GM19397 (cell line): ENCODE measurements at regions not wholly inside any gene's neighbourhood (a gene's known extent, or its start where the extent isn't known, plus 50 kb on each side); places are given as distances from the start of the nearest gene placed in this dataset.

Source experiments
- ATAC-seq: cut with Tn5 transposase; IDR thresholded peaks from one replicate; pipeline ENCODE4 v1.9.1; 2021; ENCODE audit warnings: mild to moderate bottlenecking, moderate library complexity; ENCODE audit not compliant: unreplicated experiment

DNA sequence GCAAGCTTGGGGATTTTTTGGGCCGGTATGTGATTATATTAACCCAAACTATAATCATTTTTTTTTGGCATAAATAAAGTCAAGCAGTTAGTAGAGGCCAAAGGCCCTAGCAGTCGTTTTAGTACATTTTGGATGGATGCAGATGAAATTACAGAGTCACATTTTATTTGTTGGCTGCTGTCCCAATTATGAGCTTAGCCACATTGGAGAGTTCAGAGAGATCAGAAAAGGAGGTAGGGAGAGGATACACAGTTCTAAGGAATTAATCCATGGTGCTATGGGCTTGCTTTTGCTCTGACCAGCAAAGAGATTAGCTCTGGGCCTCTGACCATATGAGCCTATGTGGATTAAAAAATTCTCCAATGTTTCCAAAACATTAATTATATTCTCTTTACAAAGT is 395.1 kb downstream of the RAPGEF2 start:
- no peak for ATAC-seq

DNA sequence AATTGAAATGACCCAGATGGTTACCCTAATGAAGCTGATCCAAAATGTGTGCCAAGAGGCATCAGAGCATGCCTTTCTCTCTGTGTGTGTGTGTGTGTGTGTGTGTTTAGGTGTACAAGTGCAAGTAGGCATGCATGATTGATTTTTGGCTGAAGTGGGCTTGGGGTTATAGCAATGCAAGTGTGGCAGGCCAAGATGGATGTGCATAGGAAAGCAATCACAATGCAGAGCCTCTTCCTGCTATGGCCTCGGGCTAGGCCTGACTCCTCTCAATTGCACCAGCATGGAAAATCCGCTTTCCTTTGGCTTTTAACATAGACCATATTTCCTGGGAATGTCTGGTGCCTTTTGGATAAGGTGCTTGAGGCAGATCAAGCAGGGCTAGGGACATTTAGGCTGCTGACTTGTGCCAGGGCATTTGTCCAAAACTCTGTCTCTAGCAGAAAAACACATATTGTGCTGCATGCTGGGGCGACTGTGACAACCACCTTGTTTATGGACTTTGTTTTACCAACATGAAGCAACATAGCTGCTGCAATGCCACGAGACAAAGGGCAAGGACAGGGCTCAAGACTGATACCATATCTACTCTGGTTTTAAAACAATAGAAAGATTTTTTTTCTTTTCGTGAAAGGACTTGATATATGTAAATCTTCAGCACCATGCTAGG is 395.7 kb downstream of the RAPGEF2 start:
- ATAC-seq: no peak

DNA sequence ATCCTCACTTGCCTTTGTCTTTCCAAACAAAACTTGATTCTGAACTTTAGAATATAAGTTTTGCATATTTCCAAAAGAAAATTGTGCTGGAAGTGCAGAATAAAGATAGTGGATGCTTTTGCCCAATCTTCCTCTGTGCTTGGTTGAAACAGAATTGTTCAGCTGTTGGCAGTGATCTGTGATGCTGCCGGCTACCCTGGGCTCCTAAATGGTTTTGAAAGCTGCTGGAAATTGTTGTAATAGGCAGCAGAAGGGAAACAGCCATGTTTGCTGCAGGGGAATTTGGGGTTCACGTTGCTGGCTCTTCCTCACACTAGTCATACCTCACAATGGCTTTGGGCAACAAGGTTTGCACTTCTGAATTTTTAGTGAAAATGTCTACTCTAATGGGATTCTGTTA is 398.0 kb downstream of the RAPGEF2 start:
- no peak for ATAC-seq

DNA sequence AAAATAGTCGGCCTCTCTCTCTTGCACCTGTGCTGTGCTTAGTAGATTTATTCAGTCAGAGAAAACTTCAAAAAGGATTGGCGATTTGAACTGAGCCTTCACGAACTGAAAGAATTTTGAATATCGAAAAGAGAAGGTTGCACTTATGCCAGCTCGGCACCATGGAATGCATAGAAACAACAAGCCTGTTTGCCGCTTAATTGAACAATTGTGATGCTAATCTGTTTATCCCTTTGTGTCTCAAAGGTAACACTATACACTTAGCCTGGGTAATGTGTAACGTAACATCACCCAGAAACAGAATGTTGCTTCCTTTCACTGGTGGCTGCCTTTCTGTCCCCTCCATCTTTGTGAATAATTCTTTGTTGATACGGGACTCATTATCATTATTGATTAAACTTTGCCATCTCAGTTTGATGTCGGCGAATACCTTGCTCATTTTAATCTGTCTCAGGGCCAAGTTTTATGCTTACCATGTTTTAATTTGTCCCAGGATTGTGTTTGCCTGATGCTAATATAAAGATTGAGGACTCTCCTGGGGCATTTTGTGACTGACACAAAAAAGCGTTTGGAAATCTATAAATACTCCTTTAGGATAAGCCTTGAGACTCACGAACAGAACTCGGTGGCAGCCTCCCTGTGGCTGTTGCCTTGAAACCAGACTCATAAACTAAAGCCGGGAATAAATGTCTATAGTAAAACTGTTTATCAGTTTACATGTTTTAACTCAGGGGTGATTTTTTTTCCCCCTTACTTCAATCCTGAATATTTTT is 400.5 kb downstream of the RAPGEF2 start:
- ATAC-seq: no peak

DNA sequence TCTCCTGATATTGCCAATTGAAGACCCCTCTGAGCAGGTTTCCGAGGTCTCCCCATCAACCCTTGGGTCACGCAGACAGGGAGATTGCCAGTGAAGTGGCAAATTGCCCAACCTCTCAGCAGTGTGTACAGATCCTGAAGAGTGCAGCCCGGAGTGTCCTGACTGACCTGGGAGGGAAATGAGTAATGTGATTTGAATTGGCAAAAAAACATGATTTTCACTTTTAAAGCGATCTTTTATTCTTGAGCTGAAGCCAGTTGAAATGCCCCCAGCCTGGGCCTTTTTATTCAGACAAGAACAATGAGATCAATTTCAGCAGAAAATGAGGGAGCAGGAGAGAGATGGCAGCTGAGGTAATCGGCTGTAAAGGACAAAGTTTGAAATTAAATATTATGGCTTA is 401.8 kb downstream of the RAPGEF2 start:
- ATAC-seq: no peak

DNA sequence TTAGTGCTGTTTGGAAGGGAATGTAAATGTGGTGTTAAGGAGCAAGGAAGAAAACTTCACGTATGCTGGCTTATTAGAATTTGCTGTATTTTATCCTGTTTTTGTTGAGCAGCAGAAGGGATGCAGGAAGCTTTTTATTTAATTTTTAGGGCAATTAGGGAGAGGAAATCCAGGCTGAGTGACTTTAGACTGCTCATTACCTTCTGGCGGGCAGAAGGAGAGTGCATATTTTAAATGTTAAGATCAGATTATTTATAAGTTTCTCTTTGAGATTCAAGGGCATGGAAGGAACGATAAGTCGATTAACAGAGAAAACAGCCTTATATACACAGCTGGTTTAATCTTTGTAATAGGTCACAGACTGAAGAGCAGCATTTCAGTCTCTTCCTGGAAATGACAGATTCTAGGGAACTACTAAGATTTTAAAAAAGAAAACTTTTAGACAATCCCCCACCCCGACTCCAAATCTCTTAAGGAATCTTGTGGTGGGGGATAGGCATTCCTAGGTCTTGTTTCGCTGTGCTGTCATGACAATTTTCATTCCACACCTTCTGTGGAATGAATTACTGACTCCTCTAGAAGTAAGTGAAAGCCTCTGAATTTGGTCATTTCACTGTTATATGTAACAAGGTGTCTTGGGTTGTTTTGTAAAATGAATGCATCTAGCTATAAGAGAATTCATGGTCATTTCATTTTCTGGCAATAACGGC is 402.5 kb downstream of the RAPGEF2 start:
- no peak for ATAC-seq

DNA sequence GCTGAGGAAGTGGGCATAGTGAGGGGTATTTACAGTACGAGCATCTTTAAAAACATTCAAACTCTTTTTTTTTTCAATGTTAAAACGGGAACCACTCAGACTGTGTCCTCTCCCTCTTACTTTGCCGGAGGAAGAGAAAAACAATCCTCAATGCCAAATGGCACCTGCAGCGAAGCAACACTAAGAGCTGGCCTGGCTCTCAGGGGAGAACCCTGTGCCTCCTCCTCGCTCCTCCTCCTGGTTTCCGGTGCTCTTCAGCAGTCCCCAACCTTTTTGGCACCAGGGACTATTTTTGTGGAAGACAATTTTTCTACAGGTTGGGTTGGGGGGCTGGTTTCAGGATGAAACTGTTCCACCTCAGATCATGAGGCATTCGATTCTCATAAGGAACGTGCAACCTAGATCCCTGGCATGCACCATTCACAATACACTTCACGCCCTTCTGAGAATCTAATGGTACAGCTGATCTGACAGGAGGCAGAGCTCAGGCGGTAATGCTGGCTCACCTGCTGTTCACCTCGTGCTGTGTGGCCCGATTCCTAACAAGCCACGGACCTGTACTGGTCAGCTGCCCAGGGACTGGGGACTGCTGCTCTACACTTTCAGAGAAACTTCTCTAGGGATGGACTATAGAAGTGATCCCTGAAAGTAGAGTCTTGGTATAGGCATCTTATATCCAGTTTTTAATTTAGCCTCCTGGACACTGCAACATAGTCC is 404.1 kb downstream of the RAPGEF2 start:
- no peak for ATAC-seq

DNA sequence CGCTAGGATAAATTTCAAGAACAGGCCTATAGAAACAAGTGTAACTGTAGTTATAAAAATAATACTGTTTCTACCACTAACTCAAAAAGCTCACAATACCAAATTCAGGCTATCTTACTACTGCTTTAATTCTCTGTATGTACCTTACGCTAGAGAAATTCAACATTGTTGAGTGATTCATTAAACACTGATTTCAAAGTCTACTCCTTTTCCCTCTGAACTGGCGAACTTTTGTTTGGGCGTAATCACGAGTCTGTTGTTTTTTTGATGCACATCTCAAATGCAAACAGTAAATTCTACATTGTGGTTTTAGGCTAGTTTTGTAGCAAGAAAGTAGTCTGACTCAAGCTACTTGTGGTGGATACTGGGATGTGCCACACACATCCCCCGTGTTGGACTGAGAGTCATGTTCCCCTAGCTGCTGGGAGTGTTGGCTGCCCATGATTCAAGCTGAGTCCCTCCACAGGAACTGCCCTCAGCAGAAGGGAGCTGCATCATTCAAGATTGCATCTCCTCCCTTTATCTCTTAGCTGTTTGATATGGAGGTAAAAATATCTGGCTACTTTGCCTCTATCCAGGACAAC is 406.1 kb downstream of the RAPGEF2 start:
- no peak for ATAC-seq

- ATAC-seq: no peak
Measured at GRCh38 chr4:159512348-159512747, 409.5 kb downstream of the RAPGEF2 start.

DNA sequence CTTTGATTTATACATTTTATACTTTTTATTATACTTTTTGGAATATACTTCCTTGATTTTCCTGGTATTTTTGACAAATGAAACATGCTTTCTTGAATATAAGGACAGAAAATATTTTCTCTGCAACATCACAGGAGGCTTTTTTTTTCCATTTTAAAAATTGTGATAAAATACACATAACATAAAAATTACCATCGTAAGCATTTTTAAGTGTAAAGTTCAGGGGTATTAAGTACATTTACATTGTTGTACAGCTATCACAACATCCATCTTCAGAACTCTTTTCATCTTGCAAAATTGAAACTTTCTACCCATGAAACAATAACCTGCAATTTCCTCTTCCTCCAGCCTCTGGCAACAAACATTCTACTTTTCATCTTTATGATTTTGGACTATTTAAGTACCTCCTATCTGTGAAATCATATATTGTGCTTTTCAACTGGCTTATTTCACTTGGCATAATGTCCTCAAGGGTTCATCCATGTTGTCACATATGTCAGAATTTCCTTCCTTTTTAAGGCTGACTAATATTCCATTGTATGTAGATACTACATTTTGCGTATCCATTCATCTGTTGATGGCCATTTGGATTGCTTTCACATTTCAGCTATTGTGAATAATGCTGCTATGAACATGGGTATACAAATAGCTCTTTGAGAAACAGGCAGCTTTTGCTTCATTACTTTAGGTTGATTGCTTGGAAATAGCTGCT is 412.6 kb downstream of the RAPGEF2 start:
- ATAC-seq: no peak

- ATAC-seq: no peak
Measured at GRCh38 chr4:159516556-159517140, 413.8 kb downstream of the RAPGEF2 start.

DNA sequence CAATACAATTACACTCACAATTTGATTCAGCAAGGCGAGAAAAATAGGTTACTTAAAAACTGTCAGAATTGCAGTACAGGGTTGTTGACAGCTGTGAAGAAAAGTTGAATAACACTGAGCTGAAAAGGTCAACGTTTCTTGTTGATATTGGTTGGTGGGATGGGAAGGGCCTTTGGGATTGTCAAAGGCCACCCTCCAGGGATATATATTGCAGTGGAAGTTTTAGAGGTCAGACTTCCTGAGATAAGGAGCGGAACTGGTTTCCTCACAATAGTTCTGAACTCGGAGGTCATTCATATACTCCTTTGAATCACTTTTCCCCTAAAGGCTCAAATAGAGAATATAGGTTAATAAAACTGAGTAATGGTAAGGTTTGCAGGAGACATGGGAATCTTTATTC is 417.2 kb downstream of the RAPGEF2 start:
- no peak for ATAC-seq

DNA sequence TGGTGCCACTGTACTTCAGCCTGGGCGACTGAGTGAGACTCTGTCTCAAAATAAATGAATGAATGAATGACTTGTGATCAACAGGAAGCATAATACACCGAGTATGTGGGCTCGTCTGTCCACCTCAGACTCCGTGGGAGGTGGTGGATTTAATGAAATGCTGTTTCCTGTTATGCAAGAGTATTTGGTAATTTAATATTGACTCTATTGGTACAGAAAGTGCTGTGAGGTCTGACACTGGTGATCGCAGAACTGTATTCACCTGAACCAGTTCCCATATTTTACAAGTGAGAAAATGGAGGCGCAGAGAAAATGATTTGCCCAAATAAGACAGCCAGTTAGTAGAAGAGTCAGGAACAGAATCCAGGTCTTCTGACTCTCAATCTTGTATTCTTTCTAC is 423.3 kb downstream of the RAPGEF2 start:
- ATAC-seq: no peak

GRCh38 chr4:159534655-159535054 is 431.8 kb downstream of the RAPGEF2 start:
- no peak for ATAC-seq

- no peak for ATAC-seq
Measured at GRCh38 chr4:159538556-159538955, 435.7 kb downstream of the RAPGEF2 start.

GRCh38 chr4:159540038-159540437 is 437.2 kb downstream of the RAPGEF2 start:
- no peak for ATAC-seq

- no peak for ATAC-seq
Measured at GRCh38 chr4:159540501-159540900, 437.6 kb downstream of the RAPGEF2 start.

GRCh38 chr4:159541143-159541542 is 438.3 kb downstream of the RAPGEF2 start:
- no peak for ATAC-seq

GRCh38 chr4:159542296-159542695 is 439.4 kb downstream of the RAPGEF2 start:
- ATAC-seq: no peak

- no peak for ATAC-seq
Measured at GRCh38 chr4:159543831-159544230, 441.0 kb downstream of the RAPGEF2 start.
